ENCODE measurements at regions not wholly inside any gene's neighbourhood (a gene's known extent, or its start where the extent isn't known, plus 50 kb on each side); places are given as distances from the start of the nearest gene placed in this dataset.

DNA sequence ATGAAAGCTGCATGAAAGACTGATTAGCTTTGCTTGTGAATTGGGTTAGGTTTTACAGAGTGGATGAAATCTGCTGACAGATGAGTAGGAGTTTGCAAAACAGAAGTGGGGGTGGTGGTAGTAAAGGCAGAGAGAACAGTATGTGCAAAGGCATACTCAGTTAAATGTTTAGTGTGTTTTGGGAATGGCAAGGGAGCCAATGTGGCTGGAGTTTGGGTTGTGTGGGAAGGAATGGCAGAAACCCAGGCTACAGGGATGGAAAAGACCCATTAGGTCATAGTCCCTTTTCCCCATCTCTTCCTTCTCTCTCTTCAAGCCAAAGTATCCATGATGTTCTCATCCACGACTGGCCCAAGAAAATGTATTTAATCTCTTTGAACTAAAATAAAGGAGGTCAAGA, 362.2 kb upstream of the LYPLAL1 start:
- DNase-seq (no peak), ATAC-seq (no peak)
- peaks cover 8% of the 10 kb centered on the region for H3K4me1 ChIP-seq (ENCODE audit: insufficient read depth, low read length)
- no peak overlapping the region for H3K9ac ChIP-seq (ENCODE audit: low read length)
- H3K36me3 ChIP-seq (ENCODE audit: low read depth, low read length), result no peaks in the 10 kb centered on the region
- BruUV-seq (replicated peaks), result no TSS peak
- ChIA-PET CTCF (no interaction called here), POLR2A (ENCODE audit: unreplicated experiment) (no interaction called here)
- no peak overlapping the region for H2AFZ ChIP-seq (ENCODE audit: low read length)
- H3F3A ChIP-seq (ENCODE audit: low read length, unreplicated experiment), result no peaks in the 10 kb centered on the region
- H3K9me2 ChIP-seq (replicated peaks; ENCODE audit: low read length), result 0 out of 2 replicates have a peak, but pooled peaks cover 2% of the 10 kb centered on the region
- no peak overlapping the region for H3K27ac ChIP-seq (ENCODE audit: low read length)
- no peaks in the 10 kb centered on the region for H3K27me3 ChIP-seq (ENCODE audit: low read length)
- no peaks in the 10 kb centered on the region for H3K9me3 ChIP-seq (ENCODE audit: low read length)
- intact Hi-C loops (cut with micrococcal nuclease), result no loop called here
- H3K79me2 ChIP-seq (ENCODE audit: low read length), result no peaks in the 10 kb centered on the region
- TF ChIP-seq EZH2 (IDR thresholded peaks at IDR 0.05; ENCODE audit: low read length, unreplicated experiment) (no peak), EZH2phosphoT487 (IDR thresholded peaks at IDR 0.05; ENCODE audit: borderline replicate concordance, low read length) (no peak)
- TF ChIP-seq, protein P1, sequence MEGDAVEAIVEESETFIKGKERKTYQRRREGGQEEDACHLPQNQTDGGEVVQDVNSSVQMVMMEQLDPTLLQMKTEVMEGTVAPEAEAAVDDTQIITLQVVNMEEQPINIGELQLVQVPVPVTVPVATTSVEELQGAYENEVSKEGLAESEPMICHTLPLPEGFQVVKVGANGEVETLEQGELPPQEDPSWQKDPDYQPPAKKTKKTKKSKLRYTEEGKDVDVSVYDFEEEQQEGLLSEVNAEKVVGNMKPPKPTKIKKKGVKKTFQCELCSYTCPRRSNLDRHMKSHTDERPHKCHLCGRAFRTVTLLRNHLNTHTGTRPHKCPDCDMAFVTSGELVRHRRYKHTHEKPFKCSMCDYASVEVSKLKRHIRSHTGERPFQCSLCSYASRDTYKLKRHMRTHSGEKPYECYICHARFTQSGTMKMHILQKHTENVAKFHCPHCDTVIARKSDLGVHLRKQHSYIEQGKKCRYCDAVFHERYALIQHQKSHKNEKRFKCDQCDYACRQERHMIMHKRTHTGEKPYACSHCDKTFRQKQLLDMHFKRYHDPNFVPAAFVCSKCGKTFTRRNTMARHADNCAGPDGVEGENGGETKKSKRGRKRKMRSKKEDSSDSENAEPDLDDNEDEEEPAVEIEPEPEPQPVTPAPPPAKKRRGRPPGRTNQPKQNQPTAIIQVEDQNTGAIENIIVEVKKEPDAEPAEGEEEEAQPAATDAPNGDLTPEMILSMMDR (conservative IDR thresholded peaks at IDR 0.05; ENCODE audit: low read depth, low read length), result no peak
- no peaks in the 10 kb centered on the region for H4K20me1 ChIP-seq (ENCODE audit: low read length)
- no peak overlapping the region for H3K4me3 ChIP-seq (ENCODE audit: low read length)
- H3K4me2 ChIP-seq (ENCODE audit: low read length), result no peak overlapping the region

DNA sequence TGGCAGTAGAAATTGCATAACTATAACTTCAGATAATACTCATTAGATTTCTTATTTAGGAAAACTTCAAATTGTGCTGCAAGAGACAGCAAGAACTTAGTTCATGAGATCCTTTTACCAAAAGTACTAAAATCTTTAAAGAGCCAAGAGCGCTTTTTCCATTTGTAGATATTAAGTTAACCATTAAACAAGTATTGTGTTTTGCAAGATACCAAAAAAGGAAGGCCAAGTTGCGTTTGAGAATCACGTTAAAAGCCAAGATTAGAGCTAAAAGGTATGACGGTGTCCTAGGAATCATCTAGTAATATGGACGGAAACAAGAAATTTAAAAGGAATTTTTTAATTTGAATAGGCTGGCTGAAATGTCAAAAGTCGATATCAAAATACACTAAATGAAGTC, 361.3 kb upstream of the LYPLAL1 start:
- ATAC-seq (no peak), DNase-seq (no peak)
- Histone ChIP-seq H3K79me2 (ENCODE audit: low read length) (no peaks in the 10 kb centered on the region), H3K9me2 (replicated peaks; ENCODE audit: low read length) (no peaks in the 10 kb centered on the region), H3K36me3 (ENCODE audit: low read depth, low read length) (no peaks in the 10 kb centered on the region), H2AFZ (ENCODE audit: low read length) (no peak overlapping the region), H3F3A (ENCODE audit: low read length, unreplicated experiment) (no peaks in the 10 kb centered on the region), H3K27ac (ENCODE audit: low read length) (no peak overlapping the region), H4K20me1 (ENCODE audit: low read length) (no peaks in the 10 kb centered on the region), H3K4me1 (ENCODE audit: insufficient read depth, low read length) (peaks cover 8% of the 10 kb centered on the region), H3K27me3 (ENCODE audit: low read length) (no peaks in the 10 kb centered on the region), H3K9ac (ENCODE audit: low read length) (no peak overlapping the region), H3K9me3 (ENCODE audit: low read length) (no peaks in the 10 kb centered on the region), H3K4me2 (ENCODE audit: low read length) (no peak overlapping the region), H3K4me3 (ENCODE audit: low read length) (no peak overlapping the region)
- POLR2A ChIA-PET (ENCODE audit: unreplicated experiment), result no interaction called here
- TF ChIP-seq, protein P1 (conservative IDR thresholded peaks at IDR 0.05; ENCODE audit: low read depth, low read length), result no peak
- TF ChIP-seq EZH2 (IDR thresholded peaks at IDR 0.05; ENCODE audit: low read length, unreplicated experiment), result no peak
- TF ChIP-seq EZH2phosphoT487 (IDR thresholded peaks at IDR 0.05; ENCODE audit: borderline replicate concordance, low read length), result no peak
- no TSS peak for BruUV-seq (replicated peaks)
- CTCF ChIA-PET, result no interaction called here
- intact Hi-C loops (cut with micrococcal nuclease), result no loop called here

DNA sequence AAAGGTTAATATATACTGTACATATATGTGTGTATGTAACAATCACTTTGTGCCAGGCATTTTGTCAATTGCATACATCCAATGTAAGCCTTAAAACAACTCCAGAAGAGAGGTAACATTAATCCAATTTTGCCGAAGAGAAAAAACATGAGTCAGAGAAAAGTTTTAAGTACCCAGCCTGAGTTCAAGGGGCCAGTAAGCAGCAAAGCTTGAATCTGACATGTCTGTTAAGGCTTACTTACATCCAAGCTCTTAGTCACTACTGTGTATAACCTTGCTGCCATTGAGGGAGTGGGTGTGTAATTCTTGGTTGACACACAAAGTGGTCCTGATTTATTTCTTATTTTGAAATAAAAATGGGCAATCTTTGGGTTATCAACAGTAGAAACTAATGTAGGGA, 360.4 kb upstream of the LYPLAL1 start:
- ATAC-seq (no peak), DNase-seq (peak; percentile 47)
- Histone ChIP-seq H3K4me2 (ENCODE audit: low read length) (no peak overlapping the region), H3K4me3 (ENCODE audit: low read length) (no peak overlapping the region), H3K9ac (ENCODE audit: low read length) (no peak overlapping the region), H2AFZ (ENCODE audit: low read length) (no peak overlapping the region), H3K27me3 (ENCODE audit: low read length) (no peaks in the 10 kb centered on the region), H4K20me1 (ENCODE audit: low read length) (no peaks in the 10 kb centered on the region), H3K9me3 (ENCODE audit: low read length) (no peaks in the 10 kb centered on the region), H3K79me2 (ENCODE audit: low read length) (no peaks in the 10 kb centered on the region), H3K36me3 (ENCODE audit: low read depth, low read length) (no peaks in the 10 kb centered on the region), H3K4me1 (ENCODE audit: insufficient read depth, low read length) (peaks cover 8% of the 10 kb centered on the region), H3K27ac (ENCODE audit: low read length) (no peak overlapping the region), H3K9me2 (replicated peaks; ENCODE audit: low read length) (no peaks in the 10 kb centered on the region), H3F3A (ENCODE audit: low read length, unreplicated experiment) (no peaks in the 10 kb centered on the region)
- intact Hi-C loops (cut with micrococcal nuclease), result no loop called here
- no TSS peak for BruUV-seq (replicated peaks)
- no peak for TF ChIP-seq EZH2 (IDR thresholded peaks at IDR 0.05; ENCODE audit: low read length, unreplicated experiment)
- TF ChIP-seq EZH2phosphoT487 (IDR thresholded peaks at IDR 0.05; ENCODE audit: borderline replicate concordance, low read length), result no peak
- TF ChIP-seq, protein P1 (conservative IDR thresholded peaks at IDR 0.05; ENCODE audit: low read depth, low read length), result no peak
- CTCF ChIA-PET, result no interaction called here
- POLR2A ChIA-PET (ENCODE audit: unreplicated experiment), result no interaction called here
